Neural crest cell (in vitro differentiated cells): ENCODE measurements at regions not wholly inside any gene's neighbourhood (a gene's known extent, or its start where the extent isn't known, plus 50 kb on each side); places are given as distances from the start of the nearest gene placed in this dataset.

Source experiments
- DNase-seq: peaks from one replicate; pipeline ENCODE4 v3.0.0; 2021; ENCODE audit warnings: low read depth, mixed read lengths, low spot score
- H3K27ac Mint-ChIP-seq: one replicate; pipeline ENCODE4 v1.8.0; 2021; ENCODE audit warnings: mild to moderate bottlenecking, mixed read lengths; ENCODE audit not compliant: unreplicated experiment
- H3K27me3 Mint-ChIP-seq: 2 replicates; pipeline ENCODE4 v1.8.0; 2021; ENCODE audit warnings: low read depth, mild to moderate bottlenecking, mixed read lengths
- H3K36me3 Mint-ChIP-seq: 2 replicates; pipeline ENCODE4 v1.8.0; 2021; ENCODE audit warnings: low read depth, mild to moderate bottlenecking, mixed read lengths
- H3K4me1 Mint-ChIP-seq: 2 replicates; pipeline ENCODE4 v1.8.0; 2021; ENCODE audit warnings: mixed read lengths
- H3K4me3 Mint-ChIP-seq: one replicate; pipeline ENCODE4 v1.8.0; 2021; ENCODE audit warnings: mild to moderate bottlenecking, mixed read lengths
- H3K9me3 Mint-ChIP-seq: 2 replicates; pipeline ENCODE4 v1.8.0; 2021; ENCODE audit warnings: mixed read lengths
- TF ChIP-seq, protein P1 (sequence below): fragments of 200-600 bp; sonication (generic); conservative IDR thresholded peaks from 2 replicates; pipeline ENCODE4 v1.5.0; 2021; ENCODE audit warnings: antibody characterized with exemption, mild to moderate bottlenecking

DNA sequence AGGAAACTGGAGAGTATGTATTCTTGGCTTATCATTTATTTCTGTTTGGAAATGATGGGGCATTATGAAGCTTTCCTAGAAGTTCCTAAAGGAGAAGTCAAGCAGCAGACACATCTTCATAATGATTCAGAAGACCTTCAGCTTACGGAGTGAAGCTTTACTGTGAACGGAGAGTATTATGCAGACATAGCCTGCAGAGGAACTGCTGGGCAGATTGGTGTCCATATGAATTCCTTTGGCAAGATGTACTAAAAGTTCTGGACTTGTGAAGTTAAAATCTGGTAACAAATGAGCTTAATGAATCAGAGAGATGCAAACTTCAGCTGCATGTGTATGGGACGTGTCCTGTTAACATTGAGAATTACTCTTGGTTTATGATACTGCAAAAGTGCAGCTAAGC, 60.1 kb downstream of the NABP1 start:
- H3K4me3 Mint-ChIP-seq = no peak overlapping the region
- H3K27me3 Mint-ChIP-seq = no peaks in the 10 kb centered on the region
- TF ChIP-seq, protein P1, sequence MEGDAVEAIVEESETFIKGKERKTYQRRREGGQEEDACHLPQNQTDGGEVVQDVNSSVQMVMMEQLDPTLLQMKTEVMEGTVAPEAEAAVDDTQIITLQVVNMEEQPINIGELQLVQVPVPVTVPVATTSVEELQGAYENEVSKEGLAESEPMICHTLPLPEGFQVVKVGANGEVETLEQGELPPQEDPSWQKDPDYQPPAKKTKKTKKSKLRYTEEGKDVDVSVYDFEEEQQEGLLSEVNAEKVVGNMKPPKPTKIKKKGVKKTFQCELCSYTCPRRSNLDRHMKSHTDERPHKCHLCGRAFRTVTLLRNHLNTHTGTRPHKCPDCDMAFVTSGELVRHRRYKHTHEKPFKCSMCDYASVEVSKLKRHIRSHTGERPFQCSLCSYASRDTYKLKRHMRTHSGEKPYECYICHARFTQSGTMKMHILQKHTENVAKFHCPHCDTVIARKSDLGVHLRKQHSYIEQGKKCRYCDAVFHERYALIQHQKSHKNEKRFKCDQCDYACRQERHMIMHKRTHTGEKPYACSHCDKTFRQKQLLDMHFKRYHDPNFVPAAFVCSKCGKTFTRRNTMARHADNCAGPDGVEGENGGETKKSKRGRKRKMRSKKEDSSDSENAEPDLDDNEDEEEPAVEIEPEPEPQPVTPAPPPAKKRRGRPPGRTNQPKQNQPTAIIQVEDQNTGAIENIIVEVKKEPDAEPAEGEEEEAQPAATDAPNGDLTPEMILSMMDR = no peak
- H3K36me3 Mint-ChIP-seq = no peaks in the 10 kb centered on the region
- H3K9me3 Mint-ChIP-seq = no peaks in the 10 kb centered on the region
- H3K27ac Mint-ChIP-seq = no peak overlapping the region
- DNase-seq = no peak
- H3K4me1 Mint-ChIP-seq = no peaks in the 10 kb centered on the region

DNA sequence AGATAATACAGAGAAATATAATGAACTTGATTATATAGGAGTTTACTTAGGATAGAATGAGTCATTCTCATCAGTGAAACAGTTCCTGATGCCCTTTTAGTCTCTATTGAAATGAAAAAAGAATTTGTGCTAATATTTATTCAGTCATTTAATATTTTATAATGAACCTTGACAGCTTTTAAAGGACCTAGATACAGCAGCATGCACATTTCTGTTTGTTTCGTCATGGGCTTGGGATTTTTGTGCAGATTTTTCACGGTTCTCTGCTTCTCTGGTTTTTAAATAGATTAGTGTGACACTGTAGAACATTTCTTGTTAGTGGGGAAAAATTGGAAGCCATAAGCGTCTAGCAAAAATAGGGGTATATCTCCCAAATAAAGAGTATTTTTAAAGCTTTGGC, 60.7 kb downstream of the NABP1 start:
- Mint-ChIP-seq H3K9me3 (peaks cover 3% of the 10 kb centered on the region), H3K4me1 (no peaks in the 10 kb centered on the region), H3K27ac (no peak overlapping the region), H3K36me3 (peaks cover 2% of the 10 kb centered on the region), H3K4me3 (no peak overlapping the region), H3K27me3 (no peaks in the 10 kb centered on the region)
- TF ChIP-seq, protein P1 = no peak
- no peak for DNase-seq

DNA sequence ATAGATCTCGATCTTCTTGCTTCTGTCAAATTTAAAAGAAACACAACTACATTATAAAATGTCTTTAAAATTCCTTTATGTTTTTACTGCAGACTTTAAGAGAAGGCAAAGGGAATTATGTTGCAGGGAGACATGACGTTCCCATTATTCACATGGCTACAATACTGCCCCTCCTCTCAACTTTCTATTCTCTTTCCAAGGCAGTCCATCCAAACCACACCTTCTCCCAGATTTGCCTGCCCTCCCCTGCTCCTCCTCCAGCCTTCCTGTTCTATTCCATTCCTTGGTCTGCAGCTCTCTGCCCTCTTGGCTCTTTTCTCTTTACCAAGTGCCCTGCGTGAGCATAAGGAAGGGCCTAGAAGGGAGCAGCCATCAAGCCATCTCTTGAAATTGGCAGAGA, 61.3 kb downstream of the NABP1 start:
- no peaks in the 10 kb centered on the region for H3K4me1 Mint-ChIP-seq
- H3K27ac Mint-ChIP-seq = no peak overlapping the region
- peaks cover 2% of the 10 kb centered on the region for H3K36me3 Mint-ChIP-seq
- H3K4me3 Mint-ChIP-seq = no peak overlapping the region
- H3K27me3 Mint-ChIP-seq = no peaks in the 10 kb centered on the region
- TF ChIP-seq, protein P1 = no peak
- no peak for DNase-seq
- peaks cover 3% of the 10 kb centered on the region for H3K9me3 Mint-ChIP-seq

- Mint-ChIP-seq H3K27ac (no peak overlapping the region), H3K27me3 (no peaks in the 10 kb centered on the region), H3K4me1 (no peaks in the 10 kb centered on the region), H3K4me3 (no peak overlapping the region), H3K9me3 (peaks cover 3% of the 10 kb centered on the region), H3K36me3 (peaks cover 2% of the 10 kb centered on the region)
- DNase-seq = no peak
- TF ChIP-seq, protein P1 = no peak
Measured at GRCh38 chr2:191740016-191740419, 62.1 kb downstream of the NABP1 start.

DNA sequence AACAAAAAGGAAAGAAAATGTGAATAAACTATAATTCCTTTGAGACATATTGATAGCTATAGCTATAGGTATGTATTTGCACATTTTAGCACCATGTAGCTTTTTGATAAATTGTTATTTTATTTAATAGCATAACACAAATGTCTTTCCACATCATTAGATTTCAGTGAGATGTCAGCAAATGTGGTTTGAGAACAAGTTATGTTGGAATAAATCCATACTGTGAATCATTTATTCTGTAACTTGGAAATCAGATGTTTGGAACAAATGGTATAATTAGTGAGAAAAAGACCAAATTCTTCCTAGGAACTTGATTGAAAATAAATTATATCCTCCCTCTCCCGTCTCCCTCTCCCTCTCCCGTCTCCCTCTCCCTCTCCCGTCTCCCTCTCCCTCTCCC, 62.8 kb downstream of the NABP1 start:
- no peaks in the 10 kb centered on the region for H3K27me3 Mint-ChIP-seq
- no peak overlapping the region for H3K27ac Mint-ChIP-seq
- TF ChIP-seq, protein P1 = no peak
- H3K36me3 Mint-ChIP-seq = peaks cover 2% of the 10 kb centered on the region
- DNase-seq = no peak
- peaks cover 3% of the 10 kb centered on the region for H3K9me3 Mint-ChIP-seq
- no peak overlapping the region for H3K4me3 Mint-ChIP-seq
- no peaks in the 10 kb centered on the region for H3K4me1 Mint-ChIP-seq
